ENCODE measurements at regions not wholly inside any gene's neighbourhood (a gene's known extent, or its start where the extent isn't known, plus 50 kb on each side); places are given as distances from the start of the nearest gene placed in this dataset.
A peak's percentile ranks its signal among the peaks of the same experiment; 100 is the strongest.
"Not testable (repeated sequence)": the region's sequence is repeated elsewhere in the genome, so short reads cannot be mapped to it uniquely, and the experiment has no call there.

DNA sequence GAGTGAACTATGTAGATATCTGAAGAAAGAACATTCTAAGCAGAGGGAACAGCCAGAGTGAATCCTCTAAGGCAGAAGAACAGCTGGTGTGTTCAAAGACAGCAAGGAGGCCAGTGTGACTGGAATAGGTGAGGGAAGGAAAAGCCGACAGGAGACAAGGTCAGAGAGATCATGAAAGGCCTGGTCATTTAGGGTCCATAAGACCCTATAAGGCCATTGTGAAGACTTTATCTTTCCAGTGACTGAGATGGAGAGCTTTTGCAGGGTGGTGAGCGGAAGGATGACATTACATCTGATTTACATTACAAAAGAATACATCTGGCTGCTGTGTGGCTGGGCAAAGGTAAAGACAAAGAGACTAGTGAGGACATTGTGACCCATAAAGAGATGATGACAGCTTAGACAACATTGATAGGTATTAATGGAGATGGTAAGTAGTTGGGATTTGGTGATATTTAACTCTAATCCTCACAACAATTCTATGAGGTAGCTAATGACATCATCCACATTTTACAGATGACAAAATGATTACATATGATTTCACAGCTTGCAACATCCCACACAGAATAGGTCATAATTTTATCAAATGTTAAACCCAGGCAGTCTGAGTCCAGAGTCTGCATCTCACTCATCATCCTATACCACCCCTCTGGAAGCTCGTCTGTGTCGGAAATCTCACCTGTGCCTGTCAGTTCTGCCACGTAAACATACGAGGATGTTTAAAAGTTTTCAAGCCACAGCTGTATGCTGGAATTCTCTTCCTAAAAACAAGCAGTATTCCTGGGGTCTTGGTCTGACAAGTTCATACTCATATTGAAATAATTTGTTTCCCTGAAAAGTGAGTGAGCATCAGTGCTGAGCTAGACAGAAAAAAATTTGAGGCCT lies 70.2 kb upstream of the PIK3R4 start:
- intact Hi-C loops (cut with DNase I): no loop called here
- Histone ChIP-seq H3K4me1 (replicated peaks in 1 of 2) (no peaks in the 10 kb centered on the region), H3K27me3 (no peaks in the 10 kb centered on the region), H3K9me3 (replicated peaks in 1 of 3) (no peaks in the 10 kb centered on the region), H3K27ac (no peak overlapping the region), H3K36me3 (replicated peaks in 1 of 2) (no peaks in the 10 kb centered on the region), H3K4me3 (no peak overlapping the region)
- 92 to 93% (median 93%) methylated on average over 6 of the region's 6 CpGs for WGBS, 4 donors
- TF ChIP-seq POLR2A (IDR thresholded peaks at IDR 0.05): no peak
- TF ChIP-seq, protein P1, sequence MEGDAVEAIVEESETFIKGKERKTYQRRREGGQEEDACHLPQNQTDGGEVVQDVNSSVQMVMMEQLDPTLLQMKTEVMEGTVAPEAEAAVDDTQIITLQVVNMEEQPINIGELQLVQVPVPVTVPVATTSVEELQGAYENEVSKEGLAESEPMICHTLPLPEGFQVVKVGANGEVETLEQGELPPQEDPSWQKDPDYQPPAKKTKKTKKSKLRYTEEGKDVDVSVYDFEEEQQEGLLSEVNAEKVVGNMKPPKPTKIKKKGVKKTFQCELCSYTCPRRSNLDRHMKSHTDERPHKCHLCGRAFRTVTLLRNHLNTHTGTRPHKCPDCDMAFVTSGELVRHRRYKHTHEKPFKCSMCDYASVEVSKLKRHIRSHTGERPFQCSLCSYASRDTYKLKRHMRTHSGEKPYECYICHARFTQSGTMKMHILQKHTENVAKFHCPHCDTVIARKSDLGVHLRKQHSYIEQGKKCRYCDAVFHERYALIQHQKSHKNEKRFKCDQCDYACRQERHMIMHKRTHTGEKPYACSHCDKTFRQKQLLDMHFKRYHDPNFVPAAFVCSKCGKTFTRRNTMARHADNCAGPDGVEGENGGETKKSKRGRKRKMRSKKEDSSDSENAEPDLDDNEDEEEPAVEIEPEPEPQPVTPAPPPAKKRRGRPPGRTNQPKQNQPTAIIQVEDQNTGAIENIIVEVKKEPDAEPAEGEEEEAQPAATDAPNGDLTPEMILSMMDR (IDR thresholded peaks at IDR 0.05): no peak
- DNase-seq: no peak

DNA sequence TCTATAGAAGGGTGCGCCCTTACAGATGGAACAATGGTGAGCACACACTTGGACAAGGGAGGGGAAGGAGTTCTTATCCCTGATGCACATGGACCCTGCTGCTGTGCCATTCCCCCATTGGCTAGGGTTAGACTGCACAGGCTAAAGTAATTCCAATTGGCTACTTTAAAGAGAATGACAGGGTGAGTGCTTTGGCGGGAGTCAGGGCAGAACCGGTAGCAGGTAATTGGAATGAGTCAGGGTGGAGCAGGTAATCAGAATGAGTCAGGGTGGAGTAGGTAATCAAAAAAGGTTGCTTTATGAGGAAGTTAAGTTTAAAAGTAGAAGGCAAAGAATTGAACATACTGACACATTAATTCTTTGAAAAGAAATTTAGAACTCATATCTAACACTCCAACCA lies 71.4 kb upstream of the PIK3R4 start:
- H3K4me1 ChIP-seq (replicated peaks in 1 of 2); H3K9me3 ChIP-seq (replicated peaks in 1 of 3); H3K4me3 ChIP-seq; H3K27ac ChIP-seq; intact Hi-C loops (cut with DNase I); H3K36me3 ChIP-seq (replicated peaks in 1 of 2); DNase-seq; H3K27me3 ChIP-seq: not testable (repeated sequence)
- WGBS, 4 donors: 83 to 95% (median 90%) methylated on average over 3 of the region's 3 CpGs

DNA sequence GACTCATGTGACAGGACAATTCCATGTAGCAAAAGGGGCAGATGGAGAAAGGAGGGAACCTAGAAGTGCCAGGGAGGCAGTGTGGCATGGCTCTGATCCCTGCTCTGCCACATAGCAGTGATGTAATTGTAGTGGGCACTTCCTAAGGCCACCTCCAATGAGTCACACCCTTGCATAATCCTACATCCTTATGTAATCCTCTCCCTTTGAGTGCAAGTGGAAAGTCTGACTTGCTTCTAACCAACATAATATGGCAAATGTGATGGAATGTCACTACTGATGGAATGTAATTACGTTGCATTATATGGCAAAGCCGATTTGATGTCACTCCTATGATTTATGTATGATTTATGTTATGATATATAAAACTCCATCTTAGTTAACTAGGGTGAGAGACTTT lies 72.9 kb upstream of the ATP2C1 start:
- Histone ChIP-seq H3K36me3 (replicated peaks in 1 of 2) (no peaks in the 10 kb centered on the region), H3K9me3 (replicated peaks in 1 of 3) (no peaks in the 10 kb centered on the region), H3K27me3 (no peaks in the 10 kb centered on the region), H3K27ac (peak overlapping the region in 2 of 5 donors; percentile 25 to 27), H3K4me3 (no peak overlapping the region), H3K4me1 (replicated peaks in 1 of 2) (peaks cover 4 to 7% of the 10 kb centered on the region in 2 donors)
- DNase-seq: peak; percentile 72 to 82 (median 76)
- 37 to 56% (median 42%) methylated on average over 2 of the region's 2 CpGs for WGBS, 4 donors
- intact Hi-C loops (cut with DNase I): no loop called here
- TF ChIP-seq, protein P1 (IDR thresholded peaks at IDR 0.05): no peak
- peak in 1 of 2 donors; percentile 74 for TF ChIP-seq POLR2A (IDR thresholded peaks at IDR 0.05)

DNA sequence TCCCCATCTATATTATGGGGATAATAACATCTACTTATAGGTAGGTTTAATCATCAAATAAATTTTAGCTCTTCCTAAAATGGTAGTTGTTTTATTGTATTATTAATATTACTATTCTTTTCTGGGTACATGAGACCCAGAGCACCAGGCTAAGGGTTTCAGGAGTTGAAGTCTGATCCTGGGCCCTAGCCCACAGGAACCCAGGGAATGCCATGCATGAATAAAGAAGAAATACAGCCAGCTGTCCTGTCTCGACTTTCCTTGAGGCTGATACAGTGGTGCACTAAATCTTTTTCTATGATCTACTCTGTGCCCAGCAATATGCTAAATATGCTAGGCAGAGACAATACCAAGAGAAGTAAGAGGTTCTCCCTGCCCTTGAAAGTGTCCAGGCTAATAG lies 72.1 kb upstream of the ATP2C1 start:
- TF ChIP-seq POLR2A (IDR thresholded peaks at IDR 0.05): no peak
- TF ChIP-seq, protein P1 (IDR thresholded peaks at IDR 0.05): no peak
- Histone ChIP-seq H3K9me3 (replicated peaks in 1 of 3) (no peaks in the 10 kb centered on the region), H3K36me3 (replicated peaks in 1 of 2) (no peaks in the 10 kb centered on the region), H3K27ac (no peak overlapping the region), H3K4me3 (no peak overlapping the region), H3K27me3 (no peaks in the 10 kb centered on the region), H3K4me1 (replicated peaks in 1 of 2) (peaks cover 5 to 7% of the 10 kb centered on the region in 2 donors)
- 80 to 100% (median 88%) methylated on average over 1 of the region's 1 CpG for WGBS, 4 donors
- DNase-seq: no peak
- intact Hi-C loops (cut with DNase I): no loop called here
